DMS79 treated with DMSO at 0.1 percent for 48 hours (cell line): ENCODE measurements at regions not wholly inside any gene's neighbourhood (a gene's known extent, or its start where the extent isn't known, plus 50 kb on each side); places are given as distances from the start of the nearest gene placed in this dataset.
"Not testable (repeated sequence)": the region's sequence is repeated elsewhere in the genome, so short reads cannot be mapped to it uniquely, and the experiment has no call there.

Experiments used
- DNase-seq: peaks from one replicate; lab custom pipeline; 2025; lab: John Stamatoyannopoulos, UW

- peak; percentile 5 for DNase-seq
Observed at GRCh38 chr10:84938117-84938905, 609.9 kb downstream of the CCSER2 start.

GRCh38 chr10:84943541-84943940 lies 615.2 kb downstream of the CCSER2 start:
- DNase-seq = no peak

- DNase-seq = no peak
Observed at GRCh38 chr10:84944187-84944586, 615.8 kb downstream of the CCSER2 start.

GRCh38 chr10:84945791-84946190 lies 617.4 kb downstream of the CCSER2 start:
- DNase-seq = peak; percentile 10

- DNase-seq = peak; percentile 76
Observed at GRCh38 chr10:84946904-84947303, 618.5 kb downstream of the CCSER2 start.

GRCh38 chr10:84948644-84949043 lies 620.3 kb downstream of the CCSER2 start:
- no peak for DNase-seq

- DNase-seq = no peak
Observed at GRCh38 chr10:84951616-84952015, 623.2 kb downstream of the CCSER2 start.

GRCh38 chr10:84957427-84957826 lies 629.0 kb downstream of the CCSER2 start:
- no peak for DNase-seq

- no peak for DNase-seq
Observed at GRCh38 chr10:84965468-84965867, 637.1 kb downstream of the CCSER2 start.

GRCh38 chr10:84966708-84967441 lies 638.5 kb downstream of the CCSER2 start:
- no peak for DNase-seq

GRCh38 chr10:84969297-84969696 lies 640.9 kb downstream of the CCSER2 start:
- DNase-seq = not testable (repeated sequence)

GRCh38 chr10:84987039-84987438 lies 658.6 kb downstream of the CCSER2 start:
- no peak for DNase-seq

- no peak for DNase-seq
Observed at GRCh38 chr10:84988011-84988410, 659.6 kb downstream of the CCSER2 start.

GRCh38 chr10:84990713-84991112 lies 662.3 kb downstream of the CCSER2 start:
- no peak for DNase-seq

GRCh38 chr10:84991301-84991700 lies 662.9 kb downstream of the CCSER2 start:
- DNase-seq = peak; percentile 25

GRCh38 chr10:84993251-84994035 lies 665.1 kb downstream of the CCSER2 start:
- no peak for DNase-seq

GRCh38 chr10:84994722-84995121 lies 666.3 kb downstream of the CCSER2 start:
- DNase-seq = no peak

GRCh38 chr10:84996580-84996979 lies 668.2 kb downstream of the CCSER2 start:
- no peak for DNase-seq

GRCh38 chr10:84997870-84998269 lies 669.5 kb downstream of the CCSER2 start:
- DNase-seq = no peak

GRCh38 chr10:84999929-85000328 lies 671.5 kb downstream of the CCSER2 start:
- no peak for DNase-seq

- DNase-seq = peak; percentile 64
Observed at GRCh38 chr10:85003083-85003482, 674.7 kb downstream of the CCSER2 start.

GRCh38 chr10:85008488-85009184 lies 680.2 kb downstream of the CCSER2 start:
- DNase-seq = no peak
